Sigmoid colon (tissue), 6 donors: ENCODE measurements at regions not wholly inside any gene's neighbourhood (a gene's known extent, or its start where the extent isn't known, plus 50 kb on each side); places are given as distances from the start of the nearest gene placed in this dataset.

Experiments used
- DNase-seq: peaks from one replicate; pipeline ENCODE4 v3.0.0-alpha.2; 2019
- H3K27ac ChIP-seq, 4 donors: fragments of 200-600 bp; sonication (generic); one replicate each; pipeline ENCODE4 v1.5.1; 2016 to 2019; ENCODE audit warnings: mild to moderate bottlenecking in 1 of 4
- H3K27me3 ChIP-seq, 3 donors: fragments of 200-600 bp; sonication (generic); one replicate each; pipeline ENCODE4 v1.5.1; 2019; ENCODE audit warnings: mild to moderate bottlenecking in 1 of 3
- H3K36me3 ChIP-seq, 4 donors: fragments of 200-600 bp; sonication (generic); one replicate each; pipeline ENCODE4 v1.5.1; 2016 to 2019
- H3K4me1 ChIP-seq, 4 donors: fragments of 200-600 bp; sonication (generic); one replicate each; pipeline ENCODE4 v1.5.1; 2017 to 2019
- H3K4me3 ChIP-seq, 4 donors: fragments of 200-600 bp; sonication (generic); one replicate each; pipeline ENCODE4 v1.5.1; 2017 to 2019; ENCODE audit warnings: mild to moderate bottlenecking in 2 of 4, moderate library complexity in 1 of 4
- H3K9me3 ChIP-seq, 4 donors: fragments of 200-600 bp in 3 of 4; sonication (generic) in 3 of 4; one replicate each; pipeline versions ENCODE4 v1.5.1 to v1.6.1; 2013 to 2019
- EP300 ChIP-seq, 4 donors: sonication (generic); formaldehyde crosslinking; IDR thresholded peaks; one replicate each; pipeline ENCODE4 v1.6.1; 2017; ENCODE audit warnings: antibody characterized with exemption in 4 of 4
- POLR2A ChIP-seq, 2 donors: fragments of 450-650 bp; IDR thresholded peaks; one replicate each; pipeline ENCODE4 v1.6.1; 2016; ENCODE audit warnings: antibody characterized with exemption in 2 of 2, mild to moderate bottlenecking in 2 of 2, moderate library complexity in 2 of 2
- POLR2AphosphoS5 ChIP-seq, 4 donors: sonication (generic); formaldehyde crosslinking; IDR thresholded peaks; one replicate each; pipeline ENCODE4 v1.6.1; 2017; ENCODE audit warnings: antibody characterized with exemption in 4 of 4
- WGBS, 2 donors: extraction: QIAGEN DNeasy Blood & Tissue Kit; methylation state at CpG; one replicate each; pipeline ENCODE4 v1.1.7; 2013; 5-methylcytosine and 5-hydroxymethylcytosine counted together
- intact Hi-C: fragments of 100-400 bp; cut with DNase I; formaldehyde crosslinking; loops from one replicate; pipeline ENCODE4 v1.15.1; 2023
- TF ChIP-seq, protein P1 (sequence below), 4 experiments: fragments of 450-650 bp in 3 of 4; fragments of 200-600 bp in 1 of 4; IDR thresholded peaks; one replicate each; pipeline ENCODE4 v1.5.1; 2016 to 2019; ENCODE audit warnings: antibody characterized with exemption in 4 of 4, mild to moderate bottlenecking in 3 of 4, moderate library complexity in 2 of 4
- donor health status: healthy with polysubstance abuse.
- donor health status: healthy.

- WGBS, 2 donors: 76 to 79% methylated on average over 9 of the region's 9 CpGs
- intact Hi-C loops: no loop called here
- no peak for DNase-seq
- Histone ChIP-seq H3K36me3 (no peaks in the 10 kb centered on the region), H3K9me3 (no peaks in the 10 kb centered on the region), H3K27ac (no peak overlapping the region), H3K27me3 (peaks cover 0 to 5% (median 0%) of the 10 kb centered on the region in 3 donors), H3K4me3 (no peak overlapping the region), H3K4me1 (no peaks in the 10 kb centered on the region)
- no peak for TF ChIP-seq EP300 (IDR thresholded peaks at IDR 0.05)
- TF ChIP-seq POLR2AphosphoS5 (IDR thresholded peaks at IDR 0.05): no peak
- no peak for TF ChIP-seq POLR2A (IDR thresholded peaks at IDR 0.05)
- TF ChIP-seq, protein P1, sequence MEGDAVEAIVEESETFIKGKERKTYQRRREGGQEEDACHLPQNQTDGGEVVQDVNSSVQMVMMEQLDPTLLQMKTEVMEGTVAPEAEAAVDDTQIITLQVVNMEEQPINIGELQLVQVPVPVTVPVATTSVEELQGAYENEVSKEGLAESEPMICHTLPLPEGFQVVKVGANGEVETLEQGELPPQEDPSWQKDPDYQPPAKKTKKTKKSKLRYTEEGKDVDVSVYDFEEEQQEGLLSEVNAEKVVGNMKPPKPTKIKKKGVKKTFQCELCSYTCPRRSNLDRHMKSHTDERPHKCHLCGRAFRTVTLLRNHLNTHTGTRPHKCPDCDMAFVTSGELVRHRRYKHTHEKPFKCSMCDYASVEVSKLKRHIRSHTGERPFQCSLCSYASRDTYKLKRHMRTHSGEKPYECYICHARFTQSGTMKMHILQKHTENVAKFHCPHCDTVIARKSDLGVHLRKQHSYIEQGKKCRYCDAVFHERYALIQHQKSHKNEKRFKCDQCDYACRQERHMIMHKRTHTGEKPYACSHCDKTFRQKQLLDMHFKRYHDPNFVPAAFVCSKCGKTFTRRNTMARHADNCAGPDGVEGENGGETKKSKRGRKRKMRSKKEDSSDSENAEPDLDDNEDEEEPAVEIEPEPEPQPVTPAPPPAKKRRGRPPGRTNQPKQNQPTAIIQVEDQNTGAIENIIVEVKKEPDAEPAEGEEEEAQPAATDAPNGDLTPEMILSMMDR (IDR thresholded peaks at IDR 0.05): no peak
These were observed 126.0 kb downstream of the FOXD1 start for GRCh38 chr5:73322437-73323076.

GRCh38 chr5:73321757-73322436 is 126.7 kb downstream of the FOXD1 start:
- intact Hi-C loops: no loop called here
- no peaks in the 10 kb centered on the region for H3K9me3 ChIP-seq
- H3K4me1 ChIP-seq: no peaks in the 10 kb centered on the region
- 74 to 80% methylated on average over 5 of the region's 5 CpGs for WGBS, 2 donors
- DNase-seq: no peak
- no peak for TF ChIP-seq EP300 (IDR thresholded peaks at IDR 0.05)
- TF ChIP-seq, protein P1 (IDR thresholded peaks at IDR 0.05): no peak
- TF ChIP-seq POLR2AphosphoS5 (IDR thresholded peaks at IDR 0.05): no peak
- TF ChIP-seq POLR2A (IDR thresholded peaks at IDR 0.05): no peak
- H3K27me3 ChIP-seq: peaks cover 0 to 5% (median 0%) of the 10 kb centered on the region in 3 donors
- H3K27ac ChIP-seq: no peak overlapping the region
- no peak overlapping the region for H3K4me3 ChIP-seq
- H3K36me3 ChIP-seq: no peaks in the 10 kb centered on the region

- Histone ChIP-seq H3K4me1 (no peaks in the 10 kb centered on the region), H3K27me3 (peaks cover 0 to 14% (median 0%) of the 10 kb centered on the region in 3 donors), H3K4me3 (no peak overlapping the region), H3K27ac (no peak overlapping the region), H3K36me3 (no peaks in the 10 kb centered on the region), H3K9me3 (no peaks in the 10 kb centered on the region)
- intact Hi-C loops: no loop called here
- no peak for TF ChIP-seq POLR2A (IDR thresholded peaks at IDR 0.05)
- TF ChIP-seq POLR2AphosphoS5 (IDR thresholded peaks at IDR 0.05): no peak
- no peak for TF ChIP-seq EP300 (IDR thresholded peaks at IDR 0.05)
- TF ChIP-seq, protein P1 (IDR thresholded peaks at IDR 0.05): no peak
- no peak for DNase-seq
- 86 to 87% methylated on average over 6 of the region's 6 CpGs for WGBS, 2 donors
These were observed 129.5 kb downstream of the FOXD1 start for GRCh38 chr5:73319036-73319435.

- H3K4me1 ChIP-seq: no peaks in the 10 kb centered on the region
- H3K27ac ChIP-seq: no peak overlapping the region
- intact Hi-C loops: no loop called here
- peaks cover 0 to 20% (median 0%) of the 10 kb centered on the region in 3 donors for H3K27me3 ChIP-seq
- no peaks in the 10 kb centered on the region for H3K36me3 ChIP-seq
- H3K4me3 ChIP-seq: no peak overlapping the region
- no peak for DNase-seq
- TF ChIP-seq, protein P1 (IDR thresholded peaks at IDR 0.05): no peak
- TF ChIP-seq EP300 (IDR thresholded peaks at IDR 0.05) (no peak), POLR2AphosphoS5 (IDR thresholded peaks at IDR 0.05) (no peak), POLR2A (IDR thresholded peaks at IDR 0.05) (no peak)
- H3K9me3 ChIP-seq: no peaks in the 10 kb centered on the region
- WGBS, 2 donors: 73 to 74% methylated on average over 1 of the region's 1 CpG
These were observed 130.3 kb downstream of the FOXD1 start for GRCh38 chr5:73318308-73318719.
